ENCODE measurements at regions not wholly inside any gene's neighbourhood (a gene's known extent, or its start where the extent isn't known, plus 50 kb on each side); places are given as distances from the start of the nearest gene placed in this dataset.
"Not testable (repeated sequence)": the region's sequence is repeated elsewhere in the genome, so short reads cannot be mapped to it uniquely, and the experiment has no call there.

DNA sequence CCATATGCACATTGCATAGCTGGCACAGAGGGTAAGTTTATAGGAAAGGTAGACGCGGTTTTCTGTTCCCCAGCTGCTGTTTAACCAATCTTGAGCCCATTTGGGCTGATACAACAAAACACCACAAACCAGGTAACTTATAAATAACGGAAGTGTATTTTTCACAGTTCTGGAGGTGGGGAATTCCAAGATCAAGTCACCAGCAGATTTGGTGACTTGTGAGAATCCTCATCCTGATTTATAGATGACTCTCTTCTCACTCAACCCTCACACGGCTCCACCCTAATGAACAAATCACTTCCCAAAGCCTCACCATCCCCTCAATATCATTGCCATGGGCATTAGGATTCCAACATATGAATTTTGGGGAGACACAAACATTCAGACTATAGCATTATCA lies 694.4 kb upstream of the NR2F2 start:
- no peak for DNase-seq

- DNase-seq: not testable (repeated sequence)
Observed at GRCh38 chr15:95637234-95637633, 693.3 kb upstream of the NR2F2 start.

DNA sequence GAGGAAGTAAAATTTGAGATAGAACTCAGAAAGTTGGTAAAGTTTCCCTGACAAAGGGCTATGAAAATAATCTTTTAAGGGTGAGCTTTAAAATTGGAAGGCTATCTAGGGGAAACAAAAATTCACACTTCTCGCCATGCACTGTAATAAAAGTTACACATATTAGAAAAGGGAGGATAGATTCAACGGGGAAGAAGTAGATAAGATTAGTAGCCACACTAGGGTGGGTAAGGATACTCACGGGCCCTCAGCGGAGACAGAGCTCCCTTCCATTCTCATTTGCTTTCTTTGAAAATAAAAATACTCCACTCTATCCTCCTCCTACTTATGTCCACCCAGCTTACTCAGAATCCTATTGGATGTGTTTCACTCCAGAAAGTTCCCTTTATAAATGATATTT lies 691.3 kb upstream of the NR2F2 start:
- DNase-seq: no peak

- no peak for DNase-seq
Observed at GRCh38 chr15:95644100-95644875, 686.2 kb upstream of the NR2F2 start.

DNA sequence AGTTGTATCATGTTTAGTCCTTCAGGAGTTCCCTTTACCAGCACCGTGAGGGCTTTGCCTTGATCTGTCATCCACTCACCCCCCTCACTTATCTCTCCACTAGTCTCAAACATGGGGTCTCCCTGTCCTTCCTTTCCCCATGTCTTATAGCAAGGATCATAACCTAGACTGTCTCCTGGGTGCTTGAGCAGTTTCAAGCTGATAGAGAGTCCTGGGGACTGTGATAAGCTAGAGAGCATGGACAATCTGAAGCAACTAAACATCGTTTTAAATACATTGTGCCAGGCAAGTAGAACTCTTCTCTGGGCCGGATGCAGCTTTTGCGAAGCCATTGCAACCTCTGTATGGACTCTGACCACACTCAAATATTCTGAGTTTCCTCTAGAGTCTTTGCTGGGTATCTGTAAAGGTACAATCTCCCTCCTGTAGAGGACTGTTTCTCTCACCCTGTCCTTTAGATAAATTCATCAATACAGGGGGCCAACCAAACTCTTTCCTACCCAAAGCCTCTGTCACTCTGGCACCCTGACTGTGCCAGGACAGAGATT lies 684.6 kb upstream of the NR2F2 start:
- DNase-seq: no peak

DNA sequence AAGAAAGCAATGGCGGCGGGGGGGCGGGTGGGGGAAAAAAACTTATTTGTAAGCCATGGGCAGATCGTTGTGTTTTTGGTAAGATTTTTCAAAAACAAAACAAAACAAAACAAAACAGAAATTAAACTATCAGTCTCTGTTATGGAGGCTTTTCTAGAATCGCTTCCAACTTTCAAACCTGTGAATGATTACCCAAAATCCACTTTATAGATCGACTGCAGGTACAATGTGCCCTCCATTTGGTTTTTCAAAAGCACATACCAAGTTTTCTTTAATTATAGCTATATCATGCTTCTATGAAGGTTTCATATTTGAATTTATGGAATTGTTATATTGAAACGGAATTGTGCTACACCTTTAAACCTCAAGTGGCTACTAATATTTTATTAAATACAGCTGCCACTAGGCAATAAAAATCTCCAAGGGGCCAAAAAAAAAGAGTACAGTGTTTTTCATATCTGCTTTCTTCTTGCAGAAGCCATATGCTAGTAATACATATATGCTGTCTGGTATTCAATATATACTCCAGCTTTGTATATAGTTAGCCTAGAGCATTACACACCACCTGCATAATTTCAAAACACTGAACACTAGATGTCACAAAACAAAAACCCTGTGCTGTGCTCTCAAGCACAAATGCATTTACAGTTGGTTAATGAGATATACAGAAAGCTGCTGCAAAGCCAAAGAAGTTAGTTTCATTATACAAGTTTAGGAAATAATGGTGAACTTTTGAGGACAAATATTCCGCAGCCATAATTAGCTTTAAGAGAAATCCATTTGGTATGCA lies 683.8 kb upstream of the NR2F2 start:
- no peak for DNase-seq

DNA sequence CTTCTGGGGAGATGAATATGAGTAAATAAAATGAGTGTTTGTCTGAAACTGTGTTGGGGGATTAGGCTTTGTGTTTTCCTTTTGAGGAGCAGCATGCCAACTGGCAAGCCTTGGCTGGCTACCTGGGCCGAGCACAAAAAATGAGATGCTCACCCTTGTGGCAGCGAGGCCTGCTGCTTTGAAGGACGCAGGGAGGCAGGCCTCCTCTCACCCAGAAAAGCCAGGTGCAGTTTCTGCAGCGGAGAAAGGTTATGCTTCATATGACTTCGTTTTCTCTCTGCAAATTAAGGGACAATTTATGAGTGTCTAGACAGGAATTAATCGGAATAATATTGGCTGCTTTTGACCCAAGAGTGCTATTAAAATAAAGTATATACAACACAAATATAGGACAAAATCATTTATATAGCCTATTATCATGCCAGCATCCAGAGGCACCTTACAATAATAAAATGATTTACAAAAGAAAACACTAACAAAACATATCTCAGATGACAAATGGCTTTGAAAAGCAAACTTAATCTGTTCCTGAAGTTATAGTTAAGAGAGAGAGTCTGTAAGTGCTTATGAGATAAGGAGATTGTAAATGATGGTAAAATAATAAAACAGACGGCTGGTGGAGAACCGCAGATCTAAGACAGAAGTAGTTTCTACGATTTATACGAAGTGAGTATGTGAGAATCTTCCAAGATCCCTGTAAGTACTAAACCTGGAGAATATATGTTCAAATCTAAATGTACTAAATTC lies 682.8 kb upstream of the NR2F2 start:
- no peak for DNase-seq

- no peak for DNase-seq
Observed at GRCh38 chr15:95653361-95653805, 677.1 kb upstream of the NR2F2 start.

DNA sequence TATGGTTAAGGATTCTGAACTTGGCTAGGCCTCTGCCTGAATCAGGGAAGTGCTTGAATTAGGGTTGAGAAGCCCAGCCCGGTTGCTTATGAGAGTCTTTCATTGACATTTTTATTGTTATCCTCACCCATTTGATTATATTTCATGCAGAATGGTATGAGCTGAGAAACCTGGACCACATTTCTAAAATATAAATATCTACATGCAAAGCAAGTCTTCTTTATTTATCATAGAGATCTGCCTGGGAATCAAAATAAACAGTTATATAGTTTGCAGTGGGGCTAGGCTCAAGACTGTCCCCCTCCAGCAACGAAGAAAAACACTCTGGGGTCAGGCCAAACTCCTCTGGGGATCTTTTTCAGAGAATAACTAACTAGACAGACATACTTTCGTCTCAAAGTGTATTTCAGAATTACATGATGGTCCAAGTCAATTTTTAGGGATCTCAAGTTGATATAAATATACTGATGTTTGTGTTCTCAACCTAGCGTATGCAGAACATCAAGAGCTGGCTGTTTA lies 675.4 kb upstream of the NR2F2 start:
- DNase-seq: no peak

- DNase-seq: no peak
Observed at GRCh38 chr15:95656595-95656994, 673.9 kb upstream of the NR2F2 start.

DNA sequence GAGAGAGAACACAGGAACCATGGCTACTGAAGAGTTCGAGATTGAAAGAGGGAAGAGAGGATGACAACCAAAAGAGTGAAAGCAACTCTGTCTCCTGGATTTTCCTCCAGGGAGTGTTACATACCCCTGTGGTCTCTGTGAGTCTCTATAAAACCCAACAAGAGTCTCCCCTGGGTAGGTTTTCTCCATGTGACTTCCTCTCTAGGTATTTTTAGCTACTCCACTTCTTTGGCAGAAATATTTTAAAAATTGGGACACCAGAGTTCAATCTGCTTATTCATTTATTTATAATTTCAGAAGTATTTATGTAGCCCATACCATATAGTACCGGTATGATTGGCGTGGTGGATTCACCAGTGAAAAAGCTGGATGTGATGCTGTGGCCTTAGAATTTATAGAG lies 671.7 kb upstream of the NR2F2 start:
- no peak for DNase-seq

DNA sequence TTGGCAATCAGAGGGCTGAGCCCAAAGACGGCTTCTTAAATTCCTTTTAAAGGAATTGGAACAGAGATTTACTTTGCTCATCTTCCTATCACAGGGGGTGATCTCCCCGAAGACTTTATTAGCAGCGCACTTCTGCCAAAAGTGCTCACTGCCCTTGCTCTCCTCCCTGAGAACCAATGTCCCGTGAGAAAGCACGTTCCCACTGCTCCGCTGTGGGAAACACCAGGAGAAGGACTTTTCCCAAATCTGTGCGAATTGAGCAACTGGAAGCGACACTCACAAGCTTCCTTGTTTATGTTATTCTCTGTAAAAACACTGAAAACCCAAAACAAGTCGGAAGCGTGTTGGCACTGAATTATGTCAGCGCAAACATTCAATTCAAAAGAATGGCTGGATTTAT lies 670.8 kb upstream of the NR2F2 start:
- DNase-seq: no peak

GRCh38 chr15:95662638-95663037 lies 667.9 kb upstream of the NR2F2 start:
- DNase-seq: no peak

DNA sequence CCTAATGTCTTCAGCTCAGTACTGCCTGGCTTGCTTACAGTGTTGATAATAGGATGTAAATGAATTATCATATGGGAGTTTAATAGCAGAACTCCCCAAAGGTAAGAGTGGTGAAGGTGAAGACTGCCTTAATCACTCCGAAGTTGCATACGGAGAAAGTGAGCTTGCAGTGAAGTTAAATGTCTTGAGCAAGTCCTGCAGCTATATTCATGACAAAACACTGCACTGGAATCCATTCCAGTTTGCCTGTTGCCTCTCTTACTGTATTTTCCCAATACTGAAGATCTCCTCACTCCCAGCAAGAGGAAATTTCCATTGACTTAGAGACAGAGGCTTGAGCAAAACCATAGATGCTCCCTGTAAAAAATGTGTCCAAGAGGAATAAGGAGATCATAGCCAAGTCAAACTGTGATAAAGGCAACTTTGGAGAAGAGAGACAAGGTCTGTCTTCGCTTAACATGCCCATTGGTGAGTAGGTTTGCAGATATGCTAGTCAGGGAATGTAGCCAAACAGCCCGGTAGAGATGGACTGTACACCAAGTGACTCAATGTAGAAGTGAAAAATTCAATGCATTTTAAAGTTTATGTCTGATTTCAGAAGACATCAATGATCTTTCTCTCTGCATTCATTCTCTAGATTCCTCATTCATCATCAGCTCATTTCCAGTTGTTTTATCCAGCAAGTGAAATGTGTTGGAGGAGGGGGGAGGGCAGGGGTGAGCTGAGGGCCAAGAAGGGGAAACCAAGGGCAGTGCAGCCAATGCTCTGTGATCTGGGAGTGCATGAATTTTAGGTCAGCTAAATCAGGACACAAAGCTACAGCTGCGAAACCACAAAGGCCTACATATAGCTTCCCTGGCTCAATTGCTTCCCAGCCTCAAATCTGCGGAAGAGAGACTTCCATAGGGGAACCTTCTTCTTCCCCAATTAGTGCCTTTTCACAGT lies 667.1 kb upstream of the NR2F2 start:
- DNase-seq: no peak

- no peak for DNase-seq
Observed at GRCh38 chr15:95664450-95664849, 666.0 kb upstream of the NR2F2 start.

DNA sequence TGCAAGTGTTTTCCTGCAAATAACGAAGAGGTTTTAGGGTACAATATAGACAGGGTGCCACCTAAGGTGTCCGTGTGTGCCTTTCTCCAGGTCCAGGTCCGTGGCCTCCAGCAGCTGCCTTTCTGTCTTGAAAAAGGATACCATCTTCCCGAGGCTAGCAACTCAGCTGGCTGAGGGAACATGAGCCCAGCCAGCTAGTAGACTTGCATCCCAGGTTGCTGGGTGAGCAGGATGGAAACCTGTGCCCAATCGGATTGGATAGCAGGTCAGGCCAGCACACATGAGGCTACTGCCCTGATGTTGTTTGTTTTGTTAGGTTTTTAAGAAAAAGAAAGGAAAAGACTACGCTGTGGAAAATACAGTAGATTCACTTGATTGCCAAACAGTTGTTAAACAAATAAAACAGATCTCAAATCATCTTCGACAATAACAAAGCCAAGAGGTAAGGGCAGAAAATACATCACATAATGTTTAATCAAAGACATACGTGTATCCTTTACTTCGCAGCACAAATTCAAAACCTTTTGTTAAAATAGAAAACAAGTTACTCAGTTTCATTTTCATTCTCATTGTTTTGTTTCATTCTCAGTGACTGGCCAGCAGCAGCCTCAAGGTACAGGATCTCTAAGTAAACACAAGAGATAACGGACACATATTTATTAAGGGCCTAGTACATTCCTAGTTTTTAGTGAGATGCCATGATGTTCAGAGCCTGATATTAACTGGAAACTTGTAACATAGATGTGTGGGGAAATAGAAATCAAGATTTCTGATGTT lies 661.2 kb upstream of the NR2F2 start:
- no peak for DNase-seq

- DNase-seq: no peak
Observed at GRCh38 chr15:95674031-95674430, 656.5 kb upstream of the NR2F2 start.

- no peak for DNase-seq
Observed at GRCh38 chr15:95676500-95676899, 654.0 kb upstream of the NR2F2 start.

- DNase-seq: no peak
Observed at GRCh38 chr15:95679847-95680582, 650.5 kb upstream of the NR2F2 start.

GRCh38 chr15:95680728-95681127 lies 649.8 kb upstream of the NR2F2 start:
- no peak for DNase-seq
